CD4-positive, CD25-positive, alpha-beta regulatory T cell (primary cell): ENCODE measurements at regions not wholly inside any gene's neighbourhood (a gene's known extent, or its start where the extent isn't known, plus 50 kb on each side); places are given as distances from the start of the nearest gene placed in this dataset.

Experiments used
- ATAC-seq, 2 donors: fragments of 150-1000 bp; cut with Tn5 transposase; one replicate each; pipeline ENCODE4 v1.10.0; 2021; ENCODE audit warnings: low read depth in 2 of 2, moderate number of reproducible peaks in 2 of 2, moderate library complexity in 1 of 2
- DNase-seq, 3 donors: peaks; one replicate each; pipeline versions ENCODE4 v3.0.0 to v3.0.0-alpha.2; 2012 to 2022; ENCODE audit warnings: mixed read lengths in 1 of 3
- H3K27ac ChIP-seq: one replicate; pipeline ENCODE4 v1.7.0; 2013; ENCODE audit warnings: mild to moderate bottlenecking, low read length; ENCODE audit not compliant: insufficient read depth, poor library complexity, severe bottlenecking
- H3K27me3 ChIP-seq: one replicate; pipeline ENCODE4 v1.7.0; 2013; ENCODE audit warnings: low read length; ENCODE audit not compliant: control insufficient read depth, insufficient read depth
- H3K36me3 ChIP-seq: one replicate; pipeline ENCODE4 v1.7.0; 2013; ENCODE audit warnings: mild to moderate bottlenecking, low read length, moderate library complexity; ENCODE audit not compliant: control insufficient read depth, insufficient read depth
- H3K4me1 ChIP-seq: 2 replicates; pipeline ENCODE4 v1.7.0; 2013; ENCODE audit warnings: mild to moderate bottlenecking, low read length; ENCODE audit not compliant: insufficient read depth, control insufficient read depth, poor library complexity, severe bottlenecking
- H3K4me3 ChIP-seq: one replicate; pipeline ENCODE4 v1.7.0; 2013; ENCODE audit warnings: low read depth, mild to moderate bottlenecking, low read length, moderate library complexity
- H3K9me3 ChIP-seq, 2 experiments: 1 replicate in 1 of 2; 2 replicates in 1 of 2; pipeline ENCODE4 v1.7.0; 2013; ENCODE audit warnings: low read length in 2 of 2, mild to moderate bottlenecking in 1 of 2, moderate library complexity in 1 of 2; ENCODE audit not compliant: control insufficient read depth in 2 of 2
- H3K27ac Mint-ChIP-seq, 3 donors: one replicate each; pipeline ENCODE4 v1.8.0; 2020 to 2022; ENCODE audit warnings: mild to moderate bottlenecking in 3 of 3, mixed read lengths in 3 of 3, moderate library complexity in 2 of 3
- H3K27me3 Mint-ChIP-seq: one replicate; pipeline ENCODE4 v1.8.0; 2022; ENCODE audit warnings: mild to moderate bottlenecking, mixed read lengths
- H3K36me3 Mint-ChIP-seq: one replicate; pipeline ENCODE4 v1.8.0; 2020; ENCODE audit warnings: mixed read lengths
- H3K4me1 Mint-ChIP-seq, 4 donors: one replicate each; pipeline ENCODE4 v1.8.0; 2020 to 2022; ENCODE audit warnings: mixed read lengths in 4 of 4, mild to moderate bottlenecking in 1 of 4
- H3K4me3 Mint-ChIP-seq, 4 donors: one replicate each; pipeline ENCODE4 v1.8.0; 2020 to 2022; ENCODE audit warnings: mild to moderate bottlenecking in 4 of 4, mixed read lengths in 4 of 4, moderate library complexity in 3 of 4
- H3K9me3 Mint-ChIP-seq, 7 donors: one replicate each; pipeline ENCODE4 v1.8.0; 2020 to 2022; ENCODE audit warnings: mixed read lengths in 7 of 7, mild to moderate bottlenecking in 3 of 7, moderate library complexity in 2 of 7

DNA sequence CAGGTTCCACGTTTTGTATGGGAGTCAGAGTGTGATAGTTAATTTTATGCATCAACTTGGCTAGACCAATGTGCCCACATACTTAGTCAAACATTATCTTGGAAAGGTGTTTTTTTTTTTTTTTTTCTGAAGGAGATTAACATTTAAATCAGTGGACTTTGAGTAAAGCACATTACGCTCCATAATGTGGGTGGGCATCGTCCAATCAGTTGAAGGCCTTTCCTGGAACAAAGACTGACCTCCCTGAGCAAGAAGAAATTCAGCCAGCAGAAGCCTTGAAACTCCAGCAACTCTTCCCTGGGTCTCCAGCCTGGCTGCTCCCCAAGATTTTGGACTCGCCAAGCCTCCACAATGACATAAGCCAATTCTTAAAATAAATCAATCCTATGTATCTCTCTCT is 711.4 kb downstream of the MTRR start:
- Histone ChIP-seq H3K27ac (no peak overlapping the region), H3K4me1 (no peaks in the 10 kb centered on the region), H3K27me3 (no peaks in the 10 kb centered on the region), H3K9me3 (peaks cover 0 to 1% of the 10 kb centered on the region in 2 experiments), H3K36me3 (no peaks in the 10 kb centered on the region), H3K4me3 (no peak overlapping the region)
- Mint-ChIP-seq H3K27me3 (no peaks in the 10 kb centered on the region), H3K9me3 (peaks cover 2 to 12% (median 4%) of the 10 kb centered on the region in 7 donors), H3K4me1 (peaks cover 0 to 4% (median 0%) of the 10 kb centered on the region in 4 donors), H3K27ac (no peak overlapping the region), H3K36me3 (no peaks in the 10 kb centered on the region), H3K4me3 (no peak overlapping the region)
- DNase-seq: no peak
- ATAC-seq: no peak

DNA sequence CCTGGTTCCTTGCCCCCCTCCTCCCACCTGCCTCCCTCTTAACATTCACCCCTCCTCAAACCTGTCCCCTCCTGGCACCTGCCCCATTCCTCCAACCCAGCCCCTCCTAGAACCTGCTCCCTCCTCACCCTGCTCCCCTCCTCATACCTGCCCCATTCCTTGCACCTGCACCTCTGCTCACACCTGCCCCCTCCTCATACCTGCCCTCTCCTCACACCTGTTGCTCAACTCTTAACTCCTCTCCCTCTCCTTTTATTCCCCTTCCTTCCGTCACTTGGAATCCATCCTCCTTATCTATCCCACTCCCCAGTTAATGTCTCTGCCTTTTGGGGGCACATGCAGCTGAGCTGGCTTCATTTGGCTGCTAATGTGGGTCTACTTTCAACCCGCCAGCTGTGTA is 712.1 kb downstream of the MTRR start:
- no peaks in the 10 kb centered on the region for H3K27me3 Mint-ChIP-seq
- no peak overlapping the region for H3K4me3 Mint-ChIP-seq
- Histone ChIP-seq H3K36me3 (no peaks in the 10 kb centered on the region), H3K9me3 (peaks cover 0 to 1% of the 10 kb centered on the region in 2 experiments), H3K4me3 (no peak overlapping the region), H3K27me3 (no peaks in the 10 kb centered on the region), H3K27ac (no peak overlapping the region), H3K4me1 (no peaks in the 10 kb centered on the region)
- DNase-seq: no peak
- ATAC-seq: no peak
- H3K36me3 Mint-ChIP-seq: no peaks in the 10 kb centered on the region
- peaks cover 0 to 4% (median 0%) of the 10 kb centered on the region in 4 donors for H3K4me1 Mint-ChIP-seq
- no peak overlapping the region for H3K27ac Mint-ChIP-seq
- H3K9me3 Mint-ChIP-seq: peaks cover 2 to 10% (median 4%) of the 10 kb centered on the region in 7 donors

DNA sequence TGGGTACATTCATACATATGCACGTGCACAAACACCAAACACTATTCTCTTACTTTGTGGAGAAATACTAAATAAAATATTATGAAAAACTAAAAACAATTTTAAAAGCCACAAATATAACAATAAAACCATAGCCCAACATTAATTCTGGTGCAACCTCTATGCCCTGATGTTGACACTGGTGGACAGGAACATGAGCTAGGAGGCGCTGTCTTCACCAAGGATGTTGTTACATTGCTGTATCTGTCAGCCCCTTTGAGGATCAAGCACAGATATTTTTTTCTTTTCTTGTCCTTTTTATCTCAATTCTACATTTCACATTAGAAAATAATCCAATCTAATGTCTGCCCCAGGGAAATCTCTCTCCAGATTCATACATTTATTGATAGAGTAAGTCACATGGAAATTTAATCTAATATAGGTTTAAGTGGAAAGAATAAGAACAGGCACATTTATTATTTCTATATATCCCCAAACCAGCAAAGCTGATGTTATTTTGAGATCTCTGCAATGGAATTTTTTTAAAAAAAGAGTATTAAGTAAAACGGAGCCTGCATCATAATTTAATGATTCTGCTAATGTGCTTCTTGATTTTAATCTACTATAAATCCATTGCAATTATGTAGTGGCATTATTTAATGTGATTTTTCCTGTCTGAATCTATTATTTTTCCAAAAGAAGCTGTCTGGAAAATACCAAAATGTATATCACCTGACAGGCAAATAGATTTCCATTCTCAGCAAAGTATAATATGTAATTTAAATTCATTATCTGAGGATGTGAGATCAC is 716.5 kb downstream of the MTRR start:
- Mint-ChIP-seq H3K9me3 (peaks cover 0 to 8% (median 3%) of the 10 kb centered on the region in 7 donors), H3K4me3 (no peak overlapping the region), H3K36me3 (no peaks in the 10 kb centered on the region), H3K27me3 (no peaks in the 10 kb centered on the region), H3K27ac (no peak overlapping the region), H3K4me1 (no peaks in the 10 kb centered on the region)
- ATAC-seq (no peak), DNase-seq (no peak)
- Histone ChIP-seq H3K27me3 (no peaks in the 10 kb centered on the region), H3K27ac (no peak overlapping the region), H3K36me3 (no peaks in the 10 kb centered on the region), H3K9me3 (peaks cover 0 to 4% of the 10 kb centered on the region in 2 experiments), H3K4me1 (no peaks in the 10 kb centered on the region), H3K4me3 (no peak overlapping the region)

DNA sequence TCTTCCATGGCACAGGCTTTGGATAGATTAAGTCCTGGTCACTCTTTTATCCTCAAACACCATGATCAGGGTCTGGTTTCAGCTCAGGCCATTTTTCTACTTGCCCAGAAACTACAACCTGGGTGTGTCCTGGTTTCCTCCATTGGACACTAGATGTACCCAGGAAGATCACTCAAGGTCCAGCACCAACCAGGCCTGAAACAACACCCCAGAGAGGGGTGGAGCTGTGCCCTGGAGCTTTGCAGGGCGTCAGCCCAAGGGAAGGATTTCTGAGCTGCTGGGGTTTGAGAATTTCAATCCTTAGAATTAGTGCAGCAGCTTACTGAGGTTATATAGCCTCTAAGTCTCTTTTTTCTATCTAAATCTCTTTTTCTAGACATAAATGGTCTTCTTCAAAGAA is 722.0 kb downstream of the MTRR start:
- Histone ChIP-seq H3K4me3 (no peak overlapping the region), H3K9me3 (peaks cover 0 to 2% of the 10 kb centered on the region in 2 experiments), H3K36me3 (no peaks in the 10 kb centered on the region), H3K4me1 (no peaks in the 10 kb centered on the region), H3K27me3 (no peaks in the 10 kb centered on the region), H3K27ac (no peak overlapping the region)
- H3K27me3 Mint-ChIP-seq: no peaks in the 10 kb centered on the region
- ATAC-seq: no peak
- H3K4me1 Mint-ChIP-seq: no peaks in the 10 kb centered on the region
- no peaks in the 10 kb centered on the region for H3K36me3 Mint-ChIP-seq
- DNase-seq: no peak
- H3K27ac Mint-ChIP-seq: no peak overlapping the region
- H3K4me3 Mint-ChIP-seq: no peak overlapping the region
- peaks cover 0 to 11% (median 3%) of the 10 kb centered on the region in 7 donors for H3K9me3 Mint-ChIP-seq

DNA sequence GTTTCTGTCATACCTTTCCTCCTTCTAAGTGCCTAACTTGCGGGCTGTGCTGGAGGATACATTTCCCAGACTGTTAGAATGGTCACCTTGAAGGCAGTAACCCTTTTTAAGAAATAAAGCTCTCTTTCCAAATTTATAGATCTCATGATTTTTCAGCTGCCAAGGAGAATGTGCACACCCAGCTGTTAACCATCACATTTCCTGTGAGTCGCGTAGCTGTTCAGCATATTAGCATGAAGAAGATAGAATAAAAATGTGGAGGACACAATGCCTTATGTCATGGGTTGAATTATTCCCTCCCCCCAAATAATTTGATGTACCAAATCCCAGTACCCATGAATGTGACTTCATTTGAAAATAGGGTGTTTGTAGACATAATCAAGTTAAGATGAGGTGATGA is 729.4 kb downstream of the MTRR start:
- H3K27ac Mint-ChIP-seq: no peak overlapping the region
- H3K36me3 Mint-ChIP-seq: no peaks in the 10 kb centered on the region
- no peaks in the 10 kb centered on the region for H3K27me3 Mint-ChIP-seq
- Histone ChIP-seq H3K27me3 (no peaks in the 10 kb centered on the region), H3K9me3 (no peaks in the 10 kb centered on the region), H3K36me3 (no peaks in the 10 kb centered on the region), H3K4me1 (no peaks in the 10 kb centered on the region), H3K27ac (no peak overlapping the region), H3K4me3 (no peak overlapping the region)
- H3K4me3 Mint-ChIP-seq: no peak overlapping the region
- ATAC-seq (no peak), DNase-seq (no peak)
- no peaks in the 10 kb centered on the region for H3K4me1 Mint-ChIP-seq
- H3K9me3 Mint-ChIP-seq: peaks cover 0 to 15% (median 3%) of the 10 kb centered on the region in 7 donors

DNA sequence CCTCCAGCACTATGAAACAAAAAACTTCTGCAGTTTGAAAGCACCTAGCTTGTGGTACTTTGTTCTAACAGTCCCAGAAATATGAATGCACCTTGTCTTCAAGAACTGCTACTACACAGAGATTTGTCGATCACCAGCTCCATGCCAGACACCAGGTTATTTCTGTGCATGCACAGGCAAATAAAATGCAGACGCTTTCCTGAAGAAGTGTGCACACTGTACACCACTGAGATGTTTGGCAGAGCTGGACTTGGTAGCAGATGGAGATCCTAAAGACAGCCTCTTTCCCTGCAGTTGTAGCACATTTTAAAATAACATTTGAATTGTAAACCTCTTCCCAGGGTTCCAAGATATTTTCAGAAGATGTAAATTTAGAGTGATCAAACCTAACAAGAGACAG is 730.0 kb downstream of the MTRR start:
- Histone ChIP-seq H3K4me3 (no peak overlapping the region), H3K27ac (no peak overlapping the region), H3K9me3 (no peaks in the 10 kb centered on the region), H3K4me1 (no peaks in the 10 kb centered on the region), H3K27me3 (no peaks in the 10 kb centered on the region), H3K36me3 (no peaks in the 10 kb centered on the region)
- peaks cover 0 to 15% (median 3%) of the 10 kb centered on the region in 7 donors for H3K9me3 Mint-ChIP-seq
- H3K27me3 Mint-ChIP-seq: no peaks in the 10 kb centered on the region
- no peaks in the 10 kb centered on the region for H3K4me1 Mint-ChIP-seq
- H3K4me3 Mint-ChIP-seq: no peak overlapping the region
- H3K27ac Mint-ChIP-seq: no peak overlapping the region
- DNase-seq (no peak), ATAC-seq (no peak)
- H3K36me3 Mint-ChIP-seq: no peaks in the 10 kb centered on the region

DNA sequence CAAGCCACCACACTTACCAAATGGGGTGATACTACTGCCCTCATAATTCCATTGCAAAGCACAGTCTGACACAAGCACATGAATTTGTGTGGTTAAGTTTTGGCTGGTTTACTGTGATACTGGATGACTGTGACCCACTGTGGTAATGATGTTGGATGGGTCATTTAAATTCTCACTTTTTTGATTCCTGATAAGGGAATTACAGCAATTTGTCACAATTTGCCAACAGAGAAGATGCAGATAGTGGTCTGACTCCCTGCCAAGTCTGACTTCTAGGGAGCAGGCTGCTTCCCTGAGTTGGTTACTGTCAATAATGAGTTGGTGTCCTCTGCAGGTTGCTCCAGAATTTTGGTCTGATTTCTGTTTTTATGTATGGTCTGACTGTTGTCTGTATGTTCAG is 731.9 kb downstream of the MTRR start:
- Mint-ChIP-seq H3K4me1 (no peaks in the 10 kb centered on the region), H3K4me3 (no peak overlapping the region), H3K27ac (no peak overlapping the region), H3K36me3 (no peaks in the 10 kb centered on the region), H3K9me3 (peaks cover 0 to 13% (median 1%) of the 10 kb centered on the region in 7 donors), H3K27me3 (no peaks in the 10 kb centered on the region)
- no peak overlapping the region for H3K27ac ChIP-seq
- no peaks in the 10 kb centered on the region for H3K9me3 ChIP-seq
- no peaks in the 10 kb centered on the region for H3K4me1 ChIP-seq
- no peak for DNase-seq
- no peak for ATAC-seq
- H3K27me3 ChIP-seq: no peaks in the 10 kb centered on the region
- H3K4me3 ChIP-seq: no peak overlapping the region
- no peaks in the 10 kb centered on the region for H3K36me3 ChIP-seq

DNA sequence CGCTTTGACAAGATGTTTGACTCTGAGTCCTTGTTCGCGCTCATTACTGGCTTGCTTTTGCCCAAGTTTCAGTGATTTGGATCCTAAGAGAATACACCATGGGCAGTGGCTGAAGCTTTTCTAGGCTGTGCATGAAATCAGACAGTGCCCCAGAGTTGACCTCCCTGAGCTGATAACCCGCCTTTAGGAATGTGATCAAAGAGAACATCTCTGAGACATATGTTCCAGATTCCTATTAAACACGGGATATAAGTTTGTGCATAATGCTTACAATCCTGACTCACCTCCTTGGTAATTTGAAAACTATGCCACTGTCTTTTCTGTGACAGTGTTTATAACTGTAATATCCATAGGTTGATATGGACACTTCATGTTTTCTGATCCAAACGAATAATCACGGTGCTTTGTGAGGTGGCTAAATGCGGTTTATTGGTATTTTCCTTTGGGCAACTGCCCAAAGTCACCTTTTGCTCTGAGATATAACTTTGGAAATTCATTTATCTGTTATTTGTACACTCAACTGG is 732.9 kb downstream of the MTRR start:
- Histone ChIP-seq H3K4me1 (no peaks in the 10 kb centered on the region), H3K27me3 (no peaks in the 10 kb centered on the region), H3K27ac (no peak overlapping the region), H3K9me3 (no peaks in the 10 kb centered on the region), H3K36me3 (no peaks in the 10 kb centered on the region), H3K4me3 (no peak overlapping the region)
- no peak overlapping the region for H3K4me3 Mint-ChIP-seq
- DNase-seq (no peak), ATAC-seq (no peak)
- no peaks in the 10 kb centered on the region for H3K4me1 Mint-ChIP-seq
- H3K27ac Mint-ChIP-seq: no peak overlapping the region
- H3K9me3 Mint-ChIP-seq: peaks cover 0 to 15% (median 1%) of the 10 kb centered on the region in 7 donors
- no peaks in the 10 kb centered on the region for H3K27me3 Mint-ChIP-seq
- no peaks in the 10 kb centered on the region for H3K36me3 Mint-ChIP-seq
